Skin epidermis (tissue), 12 donors: ENCODE measurements at regions not wholly inside any gene's neighbourhood (a gene's known extent, or its start where the extent isn't known, plus 50 kb on each side); places are given as distances from the start of the nearest gene placed in this dataset.
A peak's percentile ranks its signal among the peaks of the same experiment; 100 is the strongest.
"Not testable (repeated sequence)": the region's sequence is repeated elsewhere in the genome, so short reads cannot be mapped to it uniquely, and the experiment has no call there.

Source experiments
- H3K27ac ChIP-seq, 21 experiments: fragments of 200-600 bp; sonication (generic) in 11 of 21; one replicate each; pipeline ENCODE4 v1.5.0; 2020; ENCODE audit warnings: mild to moderate bottlenecking in 3 of 21, inconsistent platforms in 2 of 21, moderate library complexity in 2 of 21
- H3K4me3 ChIP-seq, 7 experiments: fragments of 200-600 bp; sonication (generic) in 2 of 7; one replicate each; pipeline ENCODE4 v1.5.0; 2020; ENCODE audit warnings: inconsistent platforms in 2 of 7, mild to moderate bottlenecking in 2 of 7, moderate library complexity in 1 of 7

- H3K4me3 ChIP-seq, H3K27ac ChIP-seq: not testable (repeated sequence)
Measured at GRCh38 chr6:142016666-142017065, 116.1 kb upstream of the GJE1 start.

- not testable (repeated sequence) for H3K4me3 ChIP-seq, H3K27ac ChIP-seq
Measured at GRCh38 chr6:142015463-142015862, 117.3 kb upstream of the GJE1 start.

- no peak overlapping the region for H3K4me3 ChIP-seq
- peak overlapping the region in 1 of 21 experiments; percentile 2 for H3K27ac ChIP-seq
Measured at GRCh38 chr6:142015011-142015410, 117.7 kb upstream of the GJE1 start.

GRCh38 chr6:142014515-142014914 is 118.2 kb upstream of the GJE1 start:
- H3K27ac ChIP-seq: peak overlapping the region in 1 of 21 experiments; percentile 2
- H3K4me3 ChIP-seq: no peak overlapping the region

GRCh38 chr6:142013875-142014495 is 118.7 kb upstream of the GJE1 start:
- Histone ChIP-seq H3K27ac (peak overlapping the region in 2 of 21 experiments; percentile 2 to 39), H3K4me3 (no peak overlapping the region)

GRCh38 chr6:142013287-142013686 is 119.4 kb upstream of the GJE1 start:
- Histone ChIP-seq H3K4me3 (no peak overlapping the region), H3K27ac (no peak overlapping the region)

- Histone ChIP-seq H3K27ac (no peak overlapping the region), H3K4me3 (no peak overlapping the region)
Measured at GRCh38 chr6:142011775-142012174, 121.0 kb upstream of the GJE1 start.

GRCh38 chr6:142011156-142011555 is 121.6 kb upstream of the GJE1 start:
- Histone ChIP-seq H3K4me3 (no peak overlapping the region), H3K27ac (no peak overlapping the region)

GRCh38 chr6:142009647-142010046 is 123.1 kb upstream of the GJE1 start:
- no peak overlapping the region for H3K4me3 ChIP-seq
- no peak overlapping the region for H3K27ac ChIP-seq

GRCh38 chr6:142008781-142009180 is 123.9 kb upstream of the GJE1 start:
- H3K4me3 ChIP-seq: no peak overlapping the region
- H3K27ac ChIP-seq: no peak overlapping the region

- Histone ChIP-seq H3K4me3 (no peak overlapping the region), H3K27ac (no peak overlapping the region)
Measured at GRCh38 chr6:142008016-142008735, 124.5 kb upstream of the GJE1 start.

GRCh38 chr6:142005021-142005420 is 127.7 kb upstream of the GJE1 start:
- H3K27ac ChIP-seq: no peak overlapping the region

GRCh38 chr6:142002825-142003405 is 129.8 kb upstream of the GJE1 start:
- Histone ChIP-seq H3K27ac (no peak overlapping the region), H3K4me3 (no peak overlapping the region)

More at GRCh38 chr6:142005021-142005420, 127.7 kb upstream of the GJE1 start:
- no peak overlapping the region for H3K4me3 ChIP-seq

- Histone ChIP-seq H3K4me3 (no peak overlapping the region), H3K27ac (no peak overlapping the region)
Measured at GRCh38 chr6:141996823-141997222, 135.9 kb upstream of the GJE1 start.

GRCh38 chr6:141992109-141992508 is 140.6 kb upstream of the GJE1 start:
- Histone ChIP-seq H3K4me3 (no peak overlapping the region), H3K27ac (no peak overlapping the region)

GRCh38 chr6:141990840-141991239 is 141.9 kb upstream of the GJE1 start:
- no peak overlapping the region for H3K27ac ChIP-seq
- no peak overlapping the region for H3K4me3 ChIP-seq

- no peak overlapping the region for H3K4me3 ChIP-seq
- no peak overlapping the region for H3K27ac ChIP-seq
Measured at GRCh38 chr6:141989706-141989959, 143.1 kb upstream of the GJE1 start.

GRCh38 chr6:141988954-141989705 is 143.6 kb upstream of the GJE1 start:
- H3K4me3 ChIP-seq: no peak overlapping the region
- no peak overlapping the region for H3K27ac ChIP-seq

- no peak overlapping the region for H3K27ac ChIP-seq
Measured at GRCh38 chr6:141988327-141988726, 144.4 kb upstream of the GJE1 start.

GRCh38 chr6:141986457-141986856 is 146.3 kb upstream of the GJE1 start:
- Histone ChIP-seq H3K27ac (no peak overlapping the region), H3K4me3 (no peak overlapping the region)

More at GRCh38 chr6:141988327-141988726, 144.4 kb upstream of the GJE1 start:
- H3K4me3 ChIP-seq: no peak overlapping the region

- no peak overlapping the region for H3K27ac ChIP-seq
- no peak overlapping the region for H3K4me3 ChIP-seq
Measured at GRCh38 chr6:141981190-141981589, 151.5 kb upstream of the GJE1 start.
